ENCODE measurements at regions not wholly inside any gene's neighbourhood (a gene's known extent, or its start where the extent isn't known, plus 50 kb on each side); places are given as distances from the start of the nearest gene placed in this dataset.

- TF ChIP-seq POLR2AphosphoS5 (IDR thresholded peaks at IDR 0.05; ENCODE audit: borderline replicate concordance, low read depth, low read length) (no peak), EZH2 (IDR thresholded peaks at IDR 0.05) (no peak), FOXP2 (optimal IDR thresholded peaks at IDR 0.05; ENCODE audit: control extremely low read depth, extremely low read length, insufficient read depth) (no peak)
These were observed 508.9 kb upstream of the TCF4 start for GRCh38 chr18:56096861-56097260.

All from SK-N-MC (cell line).